DOHH2 (cell line): ENCODE measurements at regions not wholly inside any gene's neighbourhood (a gene's known extent, or its start where the extent isn't known, plus 50 kb on each side); places are given as distances from the start of the nearest gene placed in this dataset.

Experiments used
- H3F3A ChIP-seq: fragments of 200-600 bp; sonication (generic), shearing (Covaris generic); 2 replicates; pipeline ENCODE4 v1.6.0; 2016; ENCODE audit warnings: antibody characterized with exemption, mild to moderate bottlenecking; ENCODE audit not compliant: control insufficient read depth, insufficient read depth
- H3K27ac ChIP-seq: fragments of 200-600 bp; sonication (generic); 2 replicates; pipeline ENCODE4 v1.5.1; 2014; ENCODE audit warnings: low read depth, mild to moderate bottlenecking, low read length, moderate library complexity
- H3K27me3 ChIP-seq: fragments of 200-600 bp; sonication (generic); 2 replicates; pipeline ENCODE4 v1.6.1; 2014; ENCODE audit warnings: mild to moderate bottlenecking, low read length, mixed read lengths; ENCODE audit not compliant: control insufficient read depth
- H3K36me3 ChIP-seq: fragments of 200-600 bp; sonication (generic); 2 replicates; pipeline ENCODE4 v1.6.1; 2014; ENCODE audit warnings: mild to moderate bottlenecking, low read length, moderate library complexity, mixed read lengths; ENCODE audit not compliant: control insufficient read depth
- H3K4me1 ChIP-seq: fragments of 200-600 bp; sonication (generic); 2 replicates; pipeline ENCODE4 v1.6.1; 2014; ENCODE audit warnings: mild to moderate bottlenecking, low read length, mixed read lengths; ENCODE audit not compliant: control insufficient read depth
- H3K4me2 ChIP-seq: fragments of 200-600 bp; sonication (generic); 2 replicates; pipeline ENCODE4 v1.6.0; 2014; ENCODE audit warnings: mild to moderate bottlenecking, low read length, moderate library complexity
- H3K4me3 ChIP-seq: fragments of 200-600 bp; sonication (generic); 2 replicates; pipeline ENCODE4 v1.5.1; 2014; ENCODE audit warnings: mild to moderate bottlenecking, low read length, mixed read lengths
- H3K79me2 ChIP-seq: fragments of 200-600 bp; sonication (generic); 2 replicates; pipeline ENCODE4 v1.6.1; 2014; ENCODE audit warnings: mild to moderate bottlenecking, low read length, mixed read lengths; ENCODE audit not compliant: control insufficient read depth
- H3K9me2 ChIP-seq: fragments of 200-600 bp; sonication (generic); replicated peaks from 2 replicates; pipeline ENCODE4 v1.6.1; 2014; ENCODE audit warnings: mild to moderate bottlenecking, low read length, mixed read lengths; ENCODE audit not compliant: control insufficient read depth
- H3K9me3 ChIP-seq: fragments of 200-600 bp; sonication (generic); 2 replicates; pipeline ENCODE4 v1.6.1; 2014; ENCODE audit warnings: antibody characterized with exemption, low read length, mixed read lengths; ENCODE audit not compliant: control insufficient read depth, insufficient read depth
- H4K20me1 ChIP-seq: fragments of 200-600 bp; sonication (generic); 2 replicates; pipeline ENCODE4 v1.6.0; 2014; ENCODE audit warnings: low read depth, mild to moderate bottlenecking, antibody characterized with exemption, low read length, moderate library complexity; ENCODE audit not compliant: control insufficient read depth, insufficient read depth
- EZH2phosphoT487 ChIP-seq: fragments of 200-600 bp; sonication (generic); IDR thresholded peaks from 2 replicates; pipeline ENCODE4 v1.6.1; 2017; ENCODE audit warnings: borderline replicate concordance, mild to moderate bottlenecking, antibody characterized with exemption, low read length, moderate library complexity, mixed read lengths
- TF ChIP-seq, protein P1 (sequence below): fragments of 200-600 bp; sonication (generic); IDR thresholded peaks from one replicate; pipeline ENCODE4 v1.5.1; 2014; ENCODE audit warnings: antibody characterized with exemption, mild to moderate bottlenecking, low read depth, low read length; ENCODE audit not compliant: poor library complexity, severe bottlenecking

DNA sequence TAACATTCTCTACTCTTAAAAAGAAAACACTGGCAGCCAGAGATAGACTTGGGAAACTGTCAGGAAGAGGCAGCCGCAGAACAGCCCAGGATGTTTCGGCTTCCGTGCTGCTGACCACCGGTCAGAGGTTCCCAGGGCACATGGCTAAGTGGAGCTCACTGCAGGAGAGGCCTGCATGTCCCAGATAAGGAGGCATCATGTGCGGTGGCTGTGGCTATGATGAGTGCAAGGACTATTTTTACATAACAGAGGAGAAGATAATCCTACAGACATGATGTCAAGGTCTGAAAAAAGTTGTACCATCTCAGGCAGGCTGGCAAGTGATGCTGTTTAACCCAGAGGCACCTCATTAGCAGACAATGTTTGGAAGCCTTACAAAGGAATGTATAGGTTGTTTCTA lies 252.3 kb downstream of the CYRIA start:
- Histone ChIP-seq H3K4me2 (no peak overlapping the region), H3K36me3 (no peaks in the 10 kb centered on the region), H3K27ac (no peak overlapping the region), H4K20me1 (no peaks in the 10 kb centered on the region), H3K27me3 (no peaks in the 10 kb centered on the region), H3F3A (no peaks in the 10 kb centered on the region), H3K4me3 (no peak overlapping the region), H3K9me3 (no peaks in the 10 kb centered on the region), H3K4me1 (no peaks in the 10 kb centered on the region), H3K9me2 (no peaks in the 10 kb centered on the region), H3K79me2 (no peaks in the 10 kb centered on the region)
- no peak for TF ChIP-seq EZH2phosphoT487
- TF ChIP-seq, protein P1, sequence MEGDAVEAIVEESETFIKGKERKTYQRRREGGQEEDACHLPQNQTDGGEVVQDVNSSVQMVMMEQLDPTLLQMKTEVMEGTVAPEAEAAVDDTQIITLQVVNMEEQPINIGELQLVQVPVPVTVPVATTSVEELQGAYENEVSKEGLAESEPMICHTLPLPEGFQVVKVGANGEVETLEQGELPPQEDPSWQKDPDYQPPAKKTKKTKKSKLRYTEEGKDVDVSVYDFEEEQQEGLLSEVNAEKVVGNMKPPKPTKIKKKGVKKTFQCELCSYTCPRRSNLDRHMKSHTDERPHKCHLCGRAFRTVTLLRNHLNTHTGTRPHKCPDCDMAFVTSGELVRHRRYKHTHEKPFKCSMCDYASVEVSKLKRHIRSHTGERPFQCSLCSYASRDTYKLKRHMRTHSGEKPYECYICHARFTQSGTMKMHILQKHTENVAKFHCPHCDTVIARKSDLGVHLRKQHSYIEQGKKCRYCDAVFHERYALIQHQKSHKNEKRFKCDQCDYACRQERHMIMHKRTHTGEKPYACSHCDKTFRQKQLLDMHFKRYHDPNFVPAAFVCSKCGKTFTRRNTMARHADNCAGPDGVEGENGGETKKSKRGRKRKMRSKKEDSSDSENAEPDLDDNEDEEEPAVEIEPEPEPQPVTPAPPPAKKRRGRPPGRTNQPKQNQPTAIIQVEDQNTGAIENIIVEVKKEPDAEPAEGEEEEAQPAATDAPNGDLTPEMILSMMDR: no peak

DNA sequence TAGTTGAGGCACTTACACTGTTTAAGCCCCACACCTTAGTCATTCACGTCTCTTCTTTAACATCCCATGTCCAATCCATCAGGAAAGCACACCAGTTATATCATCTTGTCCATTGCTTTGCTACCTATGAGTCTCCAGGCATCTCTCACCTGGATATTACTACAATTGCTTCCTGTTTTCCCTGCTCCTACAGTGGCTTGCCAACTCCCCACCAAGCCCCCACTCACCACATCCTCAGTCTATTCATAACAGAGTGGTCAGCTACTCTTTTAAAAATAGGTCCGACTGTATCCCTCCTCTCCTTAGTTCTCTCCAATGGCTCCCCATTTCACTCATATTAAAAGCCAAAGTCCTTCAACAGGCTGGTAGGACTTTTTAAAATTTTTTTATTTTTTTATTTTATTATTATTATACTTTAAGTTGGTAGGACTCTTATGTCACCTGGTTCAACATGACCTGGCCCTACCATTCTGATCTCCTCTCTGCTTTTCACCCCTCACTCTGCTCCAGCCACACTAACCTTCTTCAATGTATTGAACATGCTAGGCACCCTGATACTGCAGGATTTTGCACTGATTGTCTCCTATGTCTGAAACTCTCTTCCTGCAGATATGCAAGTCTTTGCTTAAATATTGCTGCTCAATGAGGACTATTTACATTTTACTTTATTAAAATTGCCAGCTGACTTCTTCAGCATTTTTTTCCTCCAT lies 253.2 kb downstream of the CYRIA start:
- Histone ChIP-seq H3K9me3 (no peaks in the 10 kb centered on the region), H3F3A (no peaks in the 10 kb centered on the region), H3K79me2 (no peaks in the 10 kb centered on the region), H3K4me3 (no peak overlapping the region), H3K36me3 (no peaks in the 10 kb centered on the region), H3K27ac (no peak overlapping the region), H3K27me3 (no peaks in the 10 kb centered on the region), H3K4me1 (no peaks in the 10 kb centered on the region), H3K4me2 (no peak overlapping the region), H3K9me2 (no peaks in the 10 kb centered on the region), H4K20me1 (no peaks in the 10 kb centered on the region)
- TF ChIP-seq, protein P1: no peak
- no peak for TF ChIP-seq EZH2phosphoT487

DNA sequence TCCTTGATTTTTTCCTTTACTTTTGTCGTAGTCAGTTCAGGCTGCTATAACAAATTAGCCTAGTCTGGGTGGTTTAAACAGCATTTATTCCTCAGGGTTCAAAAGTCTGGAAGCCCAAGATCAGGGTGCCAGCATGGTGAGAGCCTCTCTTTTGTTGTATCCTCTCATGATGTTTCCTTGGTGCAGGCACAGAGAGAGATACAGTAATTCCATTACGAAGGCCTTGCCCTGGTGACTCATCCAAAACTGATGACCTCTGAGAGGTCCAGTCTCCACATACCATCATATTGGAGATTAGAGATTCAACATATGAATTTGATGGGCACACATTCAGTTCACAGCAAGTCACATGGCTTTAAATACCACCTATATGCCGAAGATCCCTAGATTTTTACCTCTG lies 253.8 kb downstream of the CYRIA start:
- H3K4me1 ChIP-seq: no peaks in the 10 kb centered on the region
- no peak for TF ChIP-seq EZH2phosphoT487
- TF ChIP-seq, protein P1: no peak
- H3K4me3 ChIP-seq: no peak overlapping the region
- no peaks in the 10 kb centered on the region for H3F3A ChIP-seq
- H4K20me1 ChIP-seq: no peaks in the 10 kb centered on the region
- no peaks in the 10 kb centered on the region for H3K36me3 ChIP-seq
- H3K27me3 ChIP-seq: no peaks in the 10 kb centered on the region
- no peak overlapping the region for H3K27ac ChIP-seq
- H3K79me2 ChIP-seq: no peaks in the 10 kb centered on the region
- no peaks in the 10 kb centered on the region for H3K9me3 ChIP-seq
- no peaks in the 10 kb centered on the region for H3K9me2 ChIP-seq
- no peak overlapping the region for H3K4me2 ChIP-seq
